Panc1 (cell line): ENCODE measurements at regions not wholly inside any gene's neighbourhood (a gene's known extent, or its start where the extent isn't known, plus 50 kb on each side); places are given as distances from the start of the nearest gene placed in this dataset.

Experiments used
- POLR2AphosphoS5 ChIP-seq: IDR thresholded peaks from 2 replicates; pipeline ENCODE4 v1.6.1; 2012; ENCODE audit warnings: mild to moderate bottlenecking, low read depth, low read length, moderate library complexity
- SIN3A ChIP-seq: IDR thresholded peaks from 2 replicates; pipeline ENCODE4 v1.6.1; 2012; ENCODE audit warnings: low read depth, mild to moderate bottlenecking, low read length, moderate library complexity, borderline replicate concordance; ENCODE audit not compliant: insufficient read depth
- TF ChIP-seq, protein P1 (sequence below): fragments of 450-650 bp; IDR thresholded peaks from 2 replicates; pipeline ENCODE4 v1.5.1; 2017; ENCODE audit warnings: mild to moderate bottlenecking
- TF ChIP-seq, protein P2 (sequence below), 2 experiments: IDR thresholded peaks; 2 replicates each; pipeline ENCODE4 v1.6.1; 2011 to 2012; ENCODE audit warnings: low read depth in 2 of 2, control low read depth in 1 of 2, low read length in 1 of 2, mild to moderate bottlenecking in 1 of 2, moderate library complexity in 1 of 2; ENCODE audit not compliant: insufficient read depth in 1 of 2

DNA sequence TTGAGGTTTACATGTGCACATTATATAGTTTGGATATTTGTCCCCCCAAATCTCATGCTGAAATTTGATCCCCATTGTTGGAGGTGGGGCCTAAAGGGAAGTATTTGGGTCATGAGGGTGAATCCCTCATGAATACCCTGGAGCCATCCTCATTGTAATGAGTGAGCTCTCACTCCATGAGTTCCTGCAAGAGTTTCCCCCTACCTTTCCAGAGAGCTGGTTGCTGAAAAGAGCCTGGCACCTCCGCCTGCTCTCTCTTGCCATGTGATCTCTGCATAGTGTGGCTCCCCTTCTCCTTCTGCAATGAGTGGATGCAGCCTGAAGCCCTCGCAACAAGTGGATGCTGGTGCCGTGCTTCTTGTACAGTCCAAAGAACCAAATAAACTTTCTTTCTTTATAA is 234.3 kb upstream of the DIO2 start:
- TF ChIP-seq, protein P1, sequence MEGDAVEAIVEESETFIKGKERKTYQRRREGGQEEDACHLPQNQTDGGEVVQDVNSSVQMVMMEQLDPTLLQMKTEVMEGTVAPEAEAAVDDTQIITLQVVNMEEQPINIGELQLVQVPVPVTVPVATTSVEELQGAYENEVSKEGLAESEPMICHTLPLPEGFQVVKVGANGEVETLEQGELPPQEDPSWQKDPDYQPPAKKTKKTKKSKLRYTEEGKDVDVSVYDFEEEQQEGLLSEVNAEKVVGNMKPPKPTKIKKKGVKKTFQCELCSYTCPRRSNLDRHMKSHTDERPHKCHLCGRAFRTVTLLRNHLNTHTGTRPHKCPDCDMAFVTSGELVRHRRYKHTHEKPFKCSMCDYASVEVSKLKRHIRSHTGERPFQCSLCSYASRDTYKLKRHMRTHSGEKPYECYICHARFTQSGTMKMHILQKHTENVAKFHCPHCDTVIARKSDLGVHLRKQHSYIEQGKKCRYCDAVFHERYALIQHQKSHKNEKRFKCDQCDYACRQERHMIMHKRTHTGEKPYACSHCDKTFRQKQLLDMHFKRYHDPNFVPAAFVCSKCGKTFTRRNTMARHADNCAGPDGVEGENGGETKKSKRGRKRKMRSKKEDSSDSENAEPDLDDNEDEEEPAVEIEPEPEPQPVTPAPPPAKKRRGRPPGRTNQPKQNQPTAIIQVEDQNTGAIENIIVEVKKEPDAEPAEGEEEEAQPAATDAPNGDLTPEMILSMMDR, result no peak
- TF ChIP-seq POLR2AphosphoS5 (no peak), SIN3A (no peak)
- TF ChIP-seq, protein P2, sequence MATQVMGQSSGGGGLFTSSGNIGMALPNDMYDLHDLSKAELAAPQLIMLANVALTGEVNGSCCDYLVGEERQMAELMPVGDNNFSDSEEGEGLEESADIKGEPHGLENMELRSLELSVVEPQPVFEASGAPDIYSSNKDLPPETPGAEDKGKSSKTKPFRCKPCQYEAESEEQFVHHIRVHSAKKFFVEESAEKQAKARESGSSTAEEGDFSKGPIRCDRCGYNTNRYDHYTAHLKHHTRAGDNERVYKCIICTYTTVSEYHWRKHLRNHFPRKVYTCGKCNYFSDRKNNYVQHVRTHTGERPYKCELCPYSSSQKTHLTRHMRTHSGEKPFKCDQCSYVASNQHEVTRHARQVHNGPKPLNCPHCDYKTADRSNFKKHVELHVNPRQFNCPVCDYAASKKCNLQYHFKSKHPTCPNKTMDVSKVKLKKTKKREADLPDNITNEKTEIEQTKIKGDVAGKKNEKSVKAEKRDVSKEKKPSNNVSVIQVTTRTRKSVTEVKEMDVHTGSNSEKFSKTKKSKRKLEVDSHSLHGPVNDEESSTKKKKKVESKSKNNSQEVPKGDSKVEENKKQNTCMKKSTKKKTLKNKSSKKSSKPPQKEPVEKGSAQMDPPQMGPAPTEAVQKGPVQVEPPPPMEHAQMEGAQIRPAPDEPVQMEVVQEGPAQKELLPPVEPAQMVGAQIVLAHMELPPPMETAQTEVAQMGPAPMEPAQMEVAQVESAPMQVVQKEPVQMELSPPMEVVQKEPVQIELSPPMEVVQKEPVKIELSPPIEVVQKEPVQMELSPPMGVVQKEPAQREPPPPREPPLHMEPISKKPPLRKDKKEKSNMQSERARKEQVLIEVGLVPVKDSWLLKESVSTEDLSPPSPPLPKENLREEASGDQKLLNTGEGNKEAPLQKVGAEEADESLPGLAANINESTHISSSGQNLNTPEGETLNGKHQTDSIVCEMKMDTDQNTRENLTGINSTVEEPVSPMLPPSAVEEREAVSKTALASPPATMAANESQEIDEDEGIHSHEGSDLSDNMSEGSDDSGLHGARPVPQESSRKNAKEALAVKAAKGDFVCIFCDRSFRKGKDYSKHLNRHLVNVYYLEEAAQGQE (IDR thresholded peaks at IDR 0.05; ENCODE audit: insufficient read depth in 1 of 2, low read depth in 2 of 2, low read length in 1 of 2), result no peak
